Liver (tissue), 7 donors: ENCODE measurements at regions not wholly inside any gene's neighbourhood (a gene's known extent, or its start where the extent isn't known, plus 50 kb on each side); places are given as distances from the start of the nearest gene placed in this dataset.

Experiments used
- DNase-seq: peaks from one replicate; pipeline ENCODE4 v3.0.0-alpha.2; 2017; ENCODE audit warnings: low spot score
- H3K27ac ChIP-seq, 2 donors: one replicate each; pipeline ENCODE4 v1.7.0; 2013; ENCODE audit warnings: inconsistent platforms in 2 of 2, low read length in 2 of 2, control low read depth in 1 of 2, low read depth in 1 of 2, mild to moderate bottlenecking in 1 of 2
- H3K27me3 ChIP-seq, 4 donors: one replicate each; pipeline versions ENCODE4 v1.6.1 to v1.7.0; 2013; ENCODE audit warnings: low read length in 3 of 4, inconsistent platforms in 1 of 4, mild to moderate bottlenecking in 1 of 4, moderate library complexity in 1 of 4; ENCODE audit not compliant: control insufficient read depth in 4 of 4, insufficient read depth in 4 of 4
- H3K36me3 ChIP-seq, 4 donors: one replicate each; pipeline versions ENCODE4 v1.6.1 to v1.7.0; 2013; ENCODE audit warnings: low read length in 3 of 4, mild to moderate bottlenecking in 3 of 4, low read depth in 1 of 4, moderate library complexity in 1 of 4; ENCODE audit not compliant: control insufficient read depth in 4 of 4, insufficient read depth in 3 of 4
- H3K4me1 ChIP-seq, 4 donors: one replicate each; pipeline versions ENCODE4 v1.6.1 to v1.7.0; 2013; ENCODE audit warnings: low read length in 3 of 4, mild to moderate bottlenecking in 3 of 4, moderate library complexity in 1 of 4; ENCODE audit not compliant: control insufficient read depth in 4 of 4, insufficient read depth in 4 of 4
- H3K4me3 ChIP-seq, 3 donors: one replicate each; pipeline versions ENCODE4 v1.6.1 to v1.7.0; 2013; ENCODE audit warnings: low read length in 3 of 3, control low read depth in 1 of 3, low read depth in 1 of 3, mild to moderate bottlenecking in 1 of 3
- H3K9ac ChIP-seq, 2 donors: one replicate each; pipeline ENCODE4 v1.7.0; 2013; ENCODE audit warnings: low read length in 2 of 2, mild to moderate bottlenecking in 2 of 2, moderate library complexity in 2 of 2, control low read depth in 1 of 2, low read depth in 1 of 2
- H3K9me3 ChIP-seq, 4 donors: one replicate each; pipeline versions ENCODE4 v1.6.1 to v1.7.0; 2013; ENCODE audit warnings: low read length in 3 of 4; ENCODE audit not compliant: control insufficient read depth in 4 of 4
- EGR1 ChIP-seq, 2 donors: IDR thresholded peaks; 2 replicates each; pipeline ENCODE4 v1.6.1; 2016 to 2018; ENCODE audit warnings: antibody characterized with exemption in 2 of 2, low read depth in 2 of 2
- FOXA1 ChIP-seq: IDR thresholded peaks from 2 replicates; pipeline ENCODE4 v1.6.1; 2016; ENCODE audit warnings: antibody characterized with exemption
- GABPA ChIP-seq, 2 donors: IDR thresholded peaks in 1 of 2; conservative IDR thresholded peaks in 1 of 2; 2 replicates each; pipeline ENCODE4 v1.6.1; 2016; ENCODE audit warnings: antibody characterized with exemption in 2 of 2, mild to moderate bottlenecking in 1 of 2, moderate library complexity in 1 of 2
- JUND ChIP-seq, 2 donors: IDR thresholded peaks; 2 replicates each; pipeline ENCODE4 v1.6.1; 2016; ENCODE audit warnings: antibody characterized with exemption in 2 of 2
- RAD21 ChIP-seq, 2 donors: IDR thresholded peaks; 2 replicates each; pipeline ENCODE4 v1.6.1; 2016; ENCODE audit warnings: antibody characterized with exemption in 2 of 2, mild to moderate bottlenecking in 2 of 2
- RXRA ChIP-seq, 2 donors: IDR thresholded peaks; 2 replicates each; pipeline ENCODE4 v1.6.1; 2017 to 2018; ENCODE audit warnings: antibody characterized with exemption in 2 of 2, mild to moderate bottlenecking in 1 of 2
- SP1 ChIP-seq: IDR thresholded peaks from 2 replicates; pipeline ENCODE4 v1.6.1; 2018; ENCODE audit warnings: antibody characterized with exemption, mild to moderate bottlenecking
- WGBS: extraction: QIAGEN DNeasy Blood & Tissue Kit; methylation state at CpG from one replicate; pipeline ENCODE4 v1.1.7; 2013; 5-methylcytosine and 5-hydroxymethylcytosine counted together
- TF ChIP-seq, protein P1 (sequence below): IDR thresholded peaks from 2 replicates; pipeline ENCODE4 v1.6.1; 2016; ENCODE audit warnings: antibody characterized with exemption
- TF ChIP-seq, protein P2 (sequence below): IDR thresholded peaks from 2 replicates; pipeline ENCODE4 v1.6.1; 2016; ENCODE audit warnings: antibody characterized with exemption, mild to moderate bottlenecking
- TF ChIP-seq, protein P3 (sequence below): IDR thresholded peaks from 2 replicates; pipeline ENCODE4 v1.6.1; 2016; ENCODE audit warnings: antibody characterized with exemption
- donor health status: healthy.
- donor health status: healthy.
- donor health status: healthy.
- donor health status: healthy.

GRCh38 chr5:6195711-6196358 is 182.5 kb downstream of the MED10 start:
- no peak overlapping the region for H3K27ac ChIP-seq
- WGBS, result 80% methylated on average over 9 of the region's 9 CpGs
- H3K4me1 ChIP-seq, result no peaks in the 10 kb centered on the region
- no peak overlapping the region for H3K4me3 ChIP-seq
- TF ChIP-seq, protein P1, sequence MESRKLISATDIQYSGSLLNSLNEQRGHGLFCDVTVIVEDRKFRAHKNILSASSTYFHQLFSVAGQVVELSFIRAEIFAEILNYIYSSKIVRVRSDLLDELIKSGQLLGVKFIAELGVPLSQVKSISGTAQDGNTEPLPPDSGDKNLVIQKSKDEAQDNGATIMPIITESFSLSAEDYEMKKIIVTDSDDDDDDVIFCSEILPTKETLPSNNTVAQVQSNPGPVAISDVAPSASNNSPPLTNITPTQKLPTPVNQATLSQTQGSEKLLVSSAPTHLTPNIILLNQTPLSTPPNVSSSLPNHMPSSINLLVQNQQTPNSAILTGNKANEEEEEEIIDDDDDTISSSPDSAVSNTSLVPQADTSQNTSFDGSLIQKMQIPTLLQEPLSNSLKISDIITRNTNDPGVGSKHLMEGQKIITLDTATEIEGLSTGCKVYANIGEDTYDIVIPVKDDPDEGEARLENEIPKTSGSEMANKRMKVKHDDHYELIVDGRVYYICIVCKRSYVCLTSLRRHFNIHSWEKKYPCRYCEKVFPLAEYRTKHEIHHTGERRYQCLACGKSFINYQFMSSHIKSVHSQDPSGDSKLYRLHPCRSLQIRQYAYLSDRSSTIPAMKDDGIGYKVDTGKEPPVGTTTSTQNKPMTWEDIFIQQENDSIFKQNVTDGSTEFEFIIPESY, result no peak
- TF ChIP-seq, protein P2, sequence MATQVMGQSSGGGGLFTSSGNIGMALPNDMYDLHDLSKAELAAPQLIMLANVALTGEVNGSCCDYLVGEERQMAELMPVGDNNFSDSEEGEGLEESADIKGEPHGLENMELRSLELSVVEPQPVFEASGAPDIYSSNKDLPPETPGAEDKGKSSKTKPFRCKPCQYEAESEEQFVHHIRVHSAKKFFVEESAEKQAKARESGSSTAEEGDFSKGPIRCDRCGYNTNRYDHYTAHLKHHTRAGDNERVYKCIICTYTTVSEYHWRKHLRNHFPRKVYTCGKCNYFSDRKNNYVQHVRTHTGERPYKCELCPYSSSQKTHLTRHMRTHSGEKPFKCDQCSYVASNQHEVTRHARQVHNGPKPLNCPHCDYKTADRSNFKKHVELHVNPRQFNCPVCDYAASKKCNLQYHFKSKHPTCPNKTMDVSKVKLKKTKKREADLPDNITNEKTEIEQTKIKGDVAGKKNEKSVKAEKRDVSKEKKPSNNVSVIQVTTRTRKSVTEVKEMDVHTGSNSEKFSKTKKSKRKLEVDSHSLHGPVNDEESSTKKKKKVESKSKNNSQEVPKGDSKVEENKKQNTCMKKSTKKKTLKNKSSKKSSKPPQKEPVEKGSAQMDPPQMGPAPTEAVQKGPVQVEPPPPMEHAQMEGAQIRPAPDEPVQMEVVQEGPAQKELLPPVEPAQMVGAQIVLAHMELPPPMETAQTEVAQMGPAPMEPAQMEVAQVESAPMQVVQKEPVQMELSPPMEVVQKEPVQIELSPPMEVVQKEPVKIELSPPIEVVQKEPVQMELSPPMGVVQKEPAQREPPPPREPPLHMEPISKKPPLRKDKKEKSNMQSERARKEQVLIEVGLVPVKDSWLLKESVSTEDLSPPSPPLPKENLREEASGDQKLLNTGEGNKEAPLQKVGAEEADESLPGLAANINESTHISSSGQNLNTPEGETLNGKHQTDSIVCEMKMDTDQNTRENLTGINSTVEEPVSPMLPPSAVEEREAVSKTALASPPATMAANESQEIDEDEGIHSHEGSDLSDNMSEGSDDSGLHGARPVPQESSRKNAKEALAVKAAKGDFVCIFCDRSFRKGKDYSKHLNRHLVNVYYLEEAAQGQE, result no peak
- TF ChIP-seq GABPA (IDR thresholded peaks at IDR 0.05 in 1 of 2, conservative IDR thresholded peaks at IDR 0.05 in 1 of 2) (no peak), FOXA1 (no peak)
- no peak overlapping the region for H3K9ac ChIP-seq
- no peaks in the 10 kb centered on the region for H3K36me3 ChIP-seq
- DNase-seq, result no peak
- H3K27me3 ChIP-seq, result no peaks in the 10 kb centered on the region
- H3K9me3 ChIP-seq, result no peaks in the 10 kb centered on the region

- no peak overlapping the region for H3K27ac ChIP-seq
- no peak overlapping the region for H3K9ac ChIP-seq
- no peak overlapping the region for H3K4me3 ChIP-seq
- DNase-seq, result no peak
- WGBS, result 75% methylated on average over 5 of the region's 5 CpGs
- no peak for TF ChIP-seq RXRA (IDR thresholded peaks at IDR 0.05)
- TF ChIP-seq RAD21 (IDR thresholded peaks at IDR 0.05), result no peak
- no peak for TF ChIP-seq SP1
- TF ChIP-seq, protein P3, sequence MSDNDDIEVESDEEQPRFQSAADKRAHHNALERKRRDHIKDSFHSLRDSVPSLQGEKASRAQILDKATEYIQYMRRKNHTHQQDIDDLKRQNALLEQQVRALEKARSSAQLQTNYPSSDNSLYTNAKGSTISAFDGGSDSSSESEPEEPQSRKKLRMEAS, result no peak
- no peak for TF ChIP-seq JUND (IDR thresholded peaks at IDR 0.05)
- TF ChIP-seq EGR1 (IDR thresholded peaks at IDR 0.05; ENCODE audit: low read depth in 2 of 2), result no peak
- TF ChIP-seq, protein P2, result no peak
- no peaks in the 10 kb centered on the region for H3K27me3 ChIP-seq
- H3K4me1 ChIP-seq, result no peaks in the 10 kb centered on the region
- no peaks in the 10 kb centered on the region for H3K36me3 ChIP-seq
- H3K9me3 ChIP-seq, result no peaks in the 10 kb centered on the region
These were observed 183.3 kb downstream of the MED10 start for GRCh38 chr5:6194906-6195612.
